Frontal cortex (tissue), 3 donors: ENCODE measurements at regions not wholly inside any gene's neighbourhood (a gene's known extent, or its start where the extent isn't known, plus 50 kb on each side); places are given as distances from the start of the nearest gene placed in this dataset.

ENCODE experiments used
- DNase-seq, 2 donors: peaks; one replicate each; pipeline ENCODE4 v3.0.0; 2012; ENCODE audit warnings: low spot score in 2 of 2
- FAIRE-seq: peaks from 2 replicates; lab custom pipeline; 2012; peaks lifted over from hg19 to GRCh38; lab: Jason Lieb, UNC
- donor health status: control.
- donor health status: control.
- donor health status: control.

DNA sequence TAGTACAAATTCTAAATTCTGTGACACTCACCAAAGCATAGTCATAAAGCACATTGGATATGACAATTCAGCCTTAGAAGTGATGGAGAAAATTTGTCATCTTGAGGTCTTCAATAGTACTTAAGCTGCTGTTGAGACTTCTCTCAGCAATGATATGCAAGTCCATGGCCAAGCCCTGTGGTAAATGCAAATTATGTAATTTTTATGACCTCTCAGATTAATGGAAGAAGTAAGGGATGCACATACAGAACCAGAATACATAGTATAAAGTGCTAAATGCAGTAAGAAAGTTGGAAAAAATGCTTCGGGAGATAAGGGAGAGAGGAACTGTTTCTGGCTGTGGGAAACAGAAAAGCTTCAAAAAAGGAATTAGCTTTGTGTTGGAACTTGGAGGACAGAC, 700.7 kb downstream of the RNF144B start:
- FAIRE-seq (no peak), DNase-seq (no peak)

DNA sequence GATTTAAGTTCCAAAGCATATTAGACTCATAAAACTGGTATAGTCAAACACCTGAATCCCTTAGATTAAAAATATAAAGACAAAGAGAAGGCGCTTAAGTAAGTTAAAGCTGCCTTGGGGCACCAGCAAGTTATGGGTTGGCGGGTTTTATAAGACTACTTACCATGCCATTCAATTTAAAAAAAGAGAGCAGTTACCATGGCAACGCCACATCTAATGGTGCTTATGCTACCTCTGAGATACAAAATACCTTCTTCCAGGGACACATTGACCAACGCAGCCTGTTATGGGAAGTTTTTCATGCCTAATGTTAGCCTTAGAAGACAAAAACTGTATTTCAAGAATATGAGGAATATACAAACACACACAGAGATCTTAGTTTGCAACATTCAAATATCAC, 713.6 kb downstream of the RNF144B start:
- DNase-seq = no peak
- FAIRE-seq = no peak

DNA sequence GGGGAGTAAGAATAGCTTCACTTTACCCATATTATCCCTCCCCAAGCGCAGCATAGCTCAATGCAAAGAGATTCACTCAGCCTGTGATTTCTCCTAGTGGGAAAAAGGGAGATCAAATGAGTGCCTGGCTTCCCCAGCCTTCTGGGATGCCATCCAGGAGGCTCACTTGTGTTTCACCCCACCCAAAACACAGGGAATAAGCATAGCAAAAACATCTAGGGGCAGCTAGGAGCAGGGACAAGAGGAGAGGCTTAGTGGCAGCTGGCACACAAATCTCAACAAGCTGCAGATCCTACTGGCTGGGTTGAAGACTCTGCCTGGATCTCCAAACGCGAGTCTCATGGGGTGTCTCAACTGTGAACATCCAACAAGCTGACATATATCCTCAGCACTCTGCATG, 715.8 kb downstream of the RNF144B start:
- no peak for FAIRE-seq
- no peak for DNase-seq

DNA sequence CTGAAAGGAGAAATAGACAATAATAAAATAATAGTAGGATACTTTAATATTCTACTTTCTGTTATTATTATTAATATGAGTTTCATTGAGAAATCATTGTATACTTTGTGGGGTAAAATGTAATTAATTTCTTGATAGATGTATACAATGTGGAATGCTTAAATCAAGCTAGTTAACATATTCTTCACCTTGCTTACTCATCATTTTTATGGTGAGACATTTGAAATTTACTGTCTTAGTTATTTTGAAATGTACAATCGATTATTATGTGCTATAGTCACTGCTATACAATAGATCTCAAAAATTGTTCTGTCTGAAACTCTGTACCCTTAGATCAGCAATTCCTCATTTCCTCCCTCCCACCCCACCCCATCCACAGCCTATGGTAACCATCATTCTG, 720.3 kb downstream of the RNF144B start:
- FAIRE-seq (no peak), DNase-seq (no peak)

DNA sequence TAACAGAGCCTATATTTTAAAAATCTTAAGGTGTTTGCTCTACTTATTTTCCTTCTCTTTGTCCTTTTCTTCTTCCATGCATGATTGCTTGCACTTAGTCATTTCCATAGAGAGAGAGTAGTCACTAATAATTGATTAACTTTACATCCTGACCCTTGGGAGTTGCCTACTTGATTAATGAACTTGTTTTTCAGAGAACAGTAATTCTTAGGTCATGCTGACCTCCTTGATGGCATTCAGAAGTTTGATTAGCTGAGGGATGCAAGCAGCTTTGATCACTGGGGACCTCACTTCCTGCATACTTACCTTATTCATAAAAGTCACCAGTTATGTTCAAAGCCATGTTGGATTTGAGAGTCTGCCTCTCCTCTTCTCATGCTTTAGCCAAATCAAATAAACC, 715.6 kb upstream of the ID4 start:
- FAIRE-seq (no peak), DNase-seq (no peak)

DNA sequence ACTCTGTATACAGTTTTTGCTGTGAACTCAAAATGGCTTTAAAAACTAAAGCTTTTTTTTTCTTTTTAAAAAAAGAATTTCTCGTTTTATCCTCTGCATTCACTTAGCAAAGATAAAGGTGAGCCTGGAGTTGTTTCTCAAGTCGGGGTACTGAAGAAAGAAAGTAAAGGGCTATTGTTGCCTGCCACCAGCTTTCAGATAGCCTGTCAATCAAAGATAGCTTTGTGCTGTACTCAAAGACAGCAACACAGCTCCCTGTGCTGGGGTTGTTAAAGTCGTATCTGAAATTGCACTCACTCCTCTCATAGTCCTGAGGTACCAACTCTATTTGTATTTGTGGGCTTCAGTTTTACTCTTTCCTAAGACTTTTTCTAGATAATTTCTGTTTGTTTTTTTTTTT, 710.1 kb upstream of the ID4 start:
- FAIRE-seq (no peak), DNase-seq (no peak)

DNA sequence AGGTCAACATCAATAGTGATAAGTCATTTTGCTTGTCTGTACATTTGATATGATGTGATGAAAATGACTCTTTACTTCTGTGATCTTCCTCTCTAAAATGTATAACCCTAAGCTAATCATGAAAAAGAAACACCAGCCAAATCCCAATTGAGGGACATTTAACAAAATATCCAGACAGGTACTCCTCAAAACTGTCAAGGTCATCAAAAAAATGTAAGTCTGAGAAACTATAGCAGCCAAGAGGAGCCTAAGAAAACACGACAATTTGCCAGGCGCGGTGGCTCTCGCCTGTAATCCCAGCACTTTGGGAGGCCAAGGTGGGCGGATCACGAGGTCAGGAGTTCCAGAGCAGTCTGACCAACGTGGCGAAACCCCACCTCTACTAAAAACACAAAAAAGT, 708.5 kb upstream of the ID4 start:
- no peak for FAIRE-seq

DNA sequence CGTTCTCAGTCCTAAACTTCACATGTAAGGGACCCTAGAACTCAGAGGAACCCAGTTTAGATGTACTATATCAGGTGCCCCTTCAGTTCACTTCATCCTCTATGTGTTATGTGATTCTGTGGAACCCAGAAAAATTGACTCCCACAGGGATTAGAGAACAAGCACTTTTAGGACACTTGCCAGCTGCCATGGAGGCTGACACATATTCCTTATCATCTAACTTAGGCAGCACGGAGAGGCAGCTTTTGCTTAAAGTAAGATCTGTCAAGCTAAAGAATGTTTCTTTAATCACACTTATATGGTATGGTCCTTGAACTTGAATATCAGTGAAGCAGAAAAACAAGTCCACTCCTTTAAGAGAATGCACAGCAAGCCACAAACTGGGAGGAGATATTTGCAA, 701.5 kb upstream of the ID4 start:
- FAIRE-seq (no peak), DNase-seq (no peak)

More for the DNA sequence above, 708.5 kb upstream of the ID4 start:
- no peak for DNase-seq

DNA sequence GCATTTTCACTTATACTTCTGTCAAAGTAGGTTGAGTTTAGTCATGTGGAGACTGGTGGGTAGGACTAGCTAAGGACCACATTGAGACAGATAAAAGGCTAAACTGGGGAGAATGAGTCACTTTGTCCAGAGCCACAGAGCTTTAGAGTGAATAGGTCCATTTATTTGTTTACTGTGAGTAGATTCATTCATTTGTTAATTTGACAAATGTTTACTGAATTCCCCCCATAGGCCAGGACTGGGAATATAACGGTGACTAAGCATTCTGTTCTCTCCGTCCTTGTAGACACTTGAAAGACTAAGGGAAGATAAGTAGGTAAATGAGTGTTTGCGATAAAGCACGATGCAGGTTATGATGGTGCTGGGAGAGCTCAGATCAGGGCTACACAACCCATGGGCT, 699.7 kb upstream of the ID4 start:
- DNase-seq = no peak
- FAIRE-seq = no peak

DNA sequence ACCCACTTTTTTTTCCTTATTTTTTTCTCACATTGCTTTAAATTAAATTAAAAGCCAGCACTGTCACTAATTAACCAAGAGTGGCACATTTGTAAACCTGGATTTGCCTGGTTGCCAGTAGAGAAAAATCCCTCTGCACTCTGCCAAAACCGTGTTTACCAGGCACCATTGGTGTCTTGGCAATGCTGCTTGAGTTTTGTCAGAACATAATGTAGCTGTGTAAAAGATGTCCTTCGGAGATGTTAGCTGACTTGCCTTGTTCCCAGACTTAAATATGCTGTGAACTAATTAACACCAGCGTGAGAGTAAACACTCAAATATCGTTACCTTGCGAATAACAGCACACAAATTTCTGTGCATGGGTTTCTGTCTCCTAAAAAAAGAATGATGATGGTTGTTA, 694.9 kb upstream of the ID4 start:
- FAIRE-seq = no peak
- DNase-seq = no peak

DNA sequence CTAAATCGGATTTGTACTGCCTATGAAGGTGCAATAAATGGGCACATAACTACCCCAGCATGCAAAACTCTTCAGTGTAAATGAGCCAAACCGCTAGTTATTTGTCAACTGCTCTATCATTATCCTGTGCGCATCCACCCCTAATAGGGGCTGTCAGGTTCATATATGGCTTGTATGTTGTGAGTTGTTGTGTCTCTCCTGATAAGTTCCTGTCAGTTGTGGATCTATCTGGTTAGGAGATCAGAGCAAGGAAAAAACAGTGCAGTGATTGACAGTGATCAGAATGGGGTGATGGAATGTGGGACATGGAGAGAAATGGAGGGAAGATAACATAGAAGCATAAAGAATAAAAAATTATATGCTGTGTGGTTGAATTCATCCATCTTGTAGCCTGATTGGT, 686.9 kb upstream of the ID4 start:
- DNase-seq (no peak), FAIRE-seq (no peak)

DNA sequence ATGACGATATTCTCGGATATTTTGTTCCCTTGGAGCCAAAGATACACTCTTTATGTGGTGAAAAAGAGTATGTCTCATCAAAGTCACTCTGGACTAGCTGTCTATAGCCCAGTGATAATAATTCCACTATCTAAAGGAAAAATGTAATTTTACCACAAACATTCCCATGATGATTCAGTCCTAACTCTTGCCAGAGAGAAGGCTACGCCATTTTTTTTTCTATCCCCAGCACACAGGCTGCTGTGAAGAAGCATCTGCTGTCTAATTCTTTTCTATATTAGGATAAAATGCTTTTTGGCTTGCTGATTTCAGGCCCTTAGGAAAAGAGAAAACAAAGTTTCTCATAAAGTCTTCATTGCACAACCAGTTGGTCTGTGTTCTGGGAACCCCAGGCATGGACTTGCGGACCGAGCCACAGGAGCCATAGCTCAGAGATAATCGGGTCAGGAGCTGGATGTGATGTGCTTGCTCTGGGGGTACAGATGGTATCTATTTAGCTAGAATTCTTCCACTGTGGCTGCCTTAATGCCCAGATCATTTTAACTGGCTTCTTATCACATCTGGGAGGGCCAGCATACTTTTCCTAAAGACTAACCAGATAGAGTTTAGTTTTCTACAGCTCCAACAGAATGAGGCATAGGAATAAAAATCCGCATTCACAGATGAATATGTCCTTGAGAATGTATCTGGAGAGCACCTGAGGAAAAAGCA, 683.7 kb upstream of the ID4 start:
- DNase-seq = no peak
- FAIRE-seq = no peak

DNA sequence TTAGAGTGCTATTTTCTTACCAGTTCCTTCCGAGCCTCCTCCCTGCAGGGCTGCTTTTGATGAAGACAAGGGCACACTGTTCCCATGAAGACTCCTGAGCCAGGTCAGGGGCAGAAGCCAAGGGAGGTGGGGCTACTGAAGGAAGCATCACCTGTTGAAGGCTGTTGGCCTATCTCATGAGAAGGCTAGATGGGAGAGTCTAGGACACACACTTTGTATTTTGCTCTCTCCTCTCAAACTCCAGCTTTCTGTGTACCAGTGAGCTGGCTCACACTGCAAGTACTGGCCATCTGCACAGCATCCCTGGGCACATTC, 683.2 kb upstream of the ID4 start:
- no peak for DNase-seq
- FAIRE-seq = no peak

DNA sequence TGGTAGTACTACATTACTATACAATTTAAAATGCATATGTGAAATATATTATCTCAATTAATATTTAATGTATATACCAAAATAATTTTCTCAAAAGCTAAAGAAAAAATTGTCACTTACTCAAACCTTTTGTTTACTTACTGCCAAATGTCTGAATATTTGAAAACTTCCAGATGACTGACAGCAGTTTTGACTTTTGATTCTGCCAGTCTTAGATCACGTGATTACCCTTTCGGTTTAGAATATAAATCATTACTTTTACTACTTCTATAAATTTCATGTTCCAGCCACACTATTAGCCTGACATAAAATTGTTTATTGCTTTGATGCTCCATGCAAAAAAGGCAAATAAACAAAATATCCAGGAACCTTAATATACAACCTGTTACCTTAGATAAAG, 680.7 kb upstream of the ID4 start:
- no peak for DNase-seq
- FAIRE-seq = no peak

DNA sequence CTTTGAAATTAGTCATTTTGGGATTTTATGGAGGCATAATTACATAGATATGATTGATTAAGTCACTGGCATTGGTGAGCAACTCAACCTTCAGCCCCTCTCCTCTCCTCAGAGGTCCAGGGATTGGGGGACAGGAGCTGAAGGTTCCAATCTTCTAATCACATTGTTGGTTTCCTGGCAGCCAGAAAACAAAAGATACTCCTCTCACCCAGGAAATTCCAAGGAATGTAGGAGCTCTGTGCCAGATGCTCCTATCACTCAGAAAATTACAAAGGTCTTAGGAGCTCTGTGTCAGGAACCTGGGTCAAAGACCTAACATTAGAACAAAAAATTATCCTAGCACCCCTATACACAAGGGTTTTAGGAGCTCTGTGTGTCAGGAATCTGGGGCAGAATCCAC, 679.7 kb upstream of the ID4 start:
- no peak for DNase-seq
- FAIRE-seq = no peak

DNA sequence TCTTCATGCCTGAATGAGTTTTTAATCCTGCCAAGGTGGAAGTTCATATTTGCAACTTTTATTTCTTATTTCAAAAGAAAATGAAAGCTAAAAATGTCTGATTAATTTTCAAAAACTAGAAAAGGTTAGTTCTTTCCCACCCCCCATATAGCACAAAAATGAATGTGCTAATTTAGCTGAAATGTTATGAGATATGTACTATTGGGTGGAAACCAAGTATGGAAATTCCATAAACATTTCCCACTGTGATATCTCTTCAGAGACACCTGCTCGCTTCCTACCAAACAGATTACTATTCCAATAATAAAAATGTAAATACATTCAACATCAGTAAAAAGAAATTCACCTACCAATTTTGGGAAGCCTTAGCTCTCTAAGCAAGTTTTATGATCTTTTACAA, 678.6 kb upstream of the ID4 start:
- no peak for DNase-seq
- FAIRE-seq = no peak

DNA sequence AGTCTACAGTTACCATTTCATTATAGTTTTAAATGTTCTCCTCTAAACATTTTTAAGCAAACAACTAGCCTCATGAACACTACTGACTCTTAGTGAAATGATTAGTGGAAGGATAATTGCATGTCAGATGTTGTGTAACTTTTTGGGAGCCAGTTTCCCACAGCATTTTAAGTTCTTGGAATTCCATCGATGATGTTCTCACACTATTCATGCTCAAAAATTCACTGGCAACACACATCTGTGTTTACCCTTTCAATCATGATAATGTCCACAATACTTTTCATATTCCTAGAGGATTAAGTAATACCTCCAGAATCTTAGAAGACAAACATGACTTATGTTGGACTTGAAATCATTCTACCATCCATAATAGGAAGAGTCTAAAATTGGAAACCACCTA, 678.1 kb upstream of the ID4 start:
- no peak for FAIRE-seq
- DNase-seq = no peak

DNA sequence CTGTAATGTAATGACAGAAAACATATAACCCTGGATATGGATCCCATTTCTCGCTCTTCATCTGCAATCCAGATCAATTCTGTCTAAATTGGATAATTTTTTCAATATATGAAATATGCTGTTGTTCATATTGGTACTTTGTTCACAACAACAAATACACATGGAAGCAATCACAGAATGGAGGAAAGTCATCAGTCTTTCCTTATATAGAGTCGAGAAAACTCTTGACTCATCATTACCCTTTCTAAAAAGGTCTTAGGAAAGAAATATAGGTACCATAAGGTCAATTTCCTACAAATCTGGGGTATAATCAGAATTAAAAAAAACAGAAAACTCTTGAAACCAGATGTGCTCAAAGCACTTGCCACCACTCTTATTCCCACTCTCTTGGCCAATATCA, 677.6 kb upstream of the ID4 start:
- FAIRE-seq (no peak), DNase-seq (no peak)

DNA sequence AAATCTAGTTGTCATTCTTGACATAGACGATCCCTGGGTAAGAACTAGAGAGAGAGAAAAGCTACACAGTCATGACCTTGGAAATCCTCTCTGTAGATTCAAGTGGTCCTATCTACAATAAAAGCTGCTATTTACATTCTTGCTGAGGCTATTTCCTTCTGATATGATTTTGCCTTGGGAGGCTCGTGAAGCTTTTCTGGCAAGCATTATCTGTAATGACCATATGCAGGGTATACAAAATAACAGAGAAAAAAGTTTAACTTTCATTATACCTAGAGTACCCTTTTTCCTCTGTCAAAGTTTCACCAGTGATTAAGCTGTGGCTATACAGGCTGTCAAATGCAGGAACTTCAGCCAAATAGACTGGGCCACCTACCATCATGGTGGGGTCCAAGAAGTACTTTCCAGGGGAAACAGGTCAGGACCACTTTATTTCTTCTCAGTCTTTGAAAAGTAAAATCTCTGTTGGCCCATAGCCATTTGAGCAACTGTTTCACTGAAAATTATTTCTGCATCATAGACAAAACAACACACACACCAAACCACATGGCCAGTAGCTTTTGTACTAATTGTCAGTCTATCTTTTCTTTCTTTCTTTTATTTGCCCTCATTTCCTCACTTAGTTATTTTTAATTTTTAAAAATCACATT, 677.0 kb upstream of the ID4 start:
- DNase-seq (no peak), FAIRE-seq (no peak)

DNA sequence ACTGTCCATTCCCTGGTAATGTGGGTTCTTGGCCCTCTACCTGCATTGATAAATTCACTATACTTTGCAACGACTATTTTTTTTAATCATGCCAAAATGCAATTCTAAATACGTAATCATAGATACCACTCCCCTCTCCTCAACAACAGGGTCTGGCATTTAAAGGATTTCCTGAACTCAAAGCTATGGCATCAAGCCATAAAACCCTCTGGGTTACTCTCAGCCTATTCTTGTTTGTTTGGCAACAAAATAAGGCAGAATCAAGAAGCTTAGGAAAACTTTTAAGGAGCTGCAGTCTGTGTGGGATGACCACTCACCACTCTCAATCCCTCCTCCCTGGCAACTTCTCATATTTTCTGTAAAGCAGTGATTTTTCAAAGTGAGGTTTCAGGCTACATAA, 669.9 kb upstream of the ID4 start:
- DNase-seq (no peak), FAIRE-seq (no peak)

DNA sequence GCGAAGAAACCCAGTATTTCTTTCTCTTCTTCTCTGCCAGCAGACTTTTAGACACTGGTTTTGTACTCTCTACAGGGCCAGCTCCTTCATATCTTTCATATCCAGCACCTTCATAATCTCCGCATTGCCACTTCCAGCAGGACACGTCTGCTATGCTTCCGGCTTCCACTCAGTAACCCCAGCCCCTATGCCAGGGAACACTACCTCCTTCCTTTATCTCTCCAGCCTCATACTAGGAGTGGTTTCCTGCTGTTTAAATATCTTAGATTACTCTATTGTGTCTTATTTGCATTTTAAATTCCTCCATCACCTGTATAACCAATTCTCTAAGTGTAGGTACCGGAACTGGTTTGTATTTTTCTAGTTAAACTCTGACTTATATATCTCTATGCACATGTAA, 667.8 kb upstream of the ID4 start:
- FAIRE-seq (no peak), DNase-seq (no peak)

DNA sequence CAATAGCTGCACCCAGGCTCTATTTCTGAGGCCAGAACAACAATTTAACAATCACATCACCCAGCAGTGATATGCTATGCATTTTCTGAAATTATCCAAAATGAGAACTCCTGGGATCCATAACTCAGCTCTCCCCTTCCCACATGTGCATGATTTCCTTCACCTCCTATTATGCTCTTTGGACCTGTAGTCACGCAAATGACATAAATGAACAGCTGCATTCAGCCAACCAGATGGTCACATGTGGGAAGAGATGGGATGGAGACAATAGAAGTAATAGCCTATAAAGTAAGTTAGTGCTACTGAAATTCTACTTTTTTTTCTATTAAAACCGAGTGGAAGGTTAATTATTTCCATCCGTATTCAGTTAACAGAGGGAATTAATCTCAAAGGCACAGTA, 662.1 kb upstream of the ID4 start:
- no peak for DNase-seq
- no peak for FAIRE-seq
